ENCODE measurements at regions not wholly inside any gene's neighbourhood (a gene's known extent, or its start where the extent isn't known, plus 50 kb on each side); places are given as distances from the start of the nearest gene placed in this dataset.

GRCh38 chr4:89563431-89563830 lies 255.8 kb upstream of the GPRIN3 start:
- no peak for DNase-seq
- intact Hi-C loops (cut with DNase I, micrococcal nuclease): no loop called here
- no peak for ATAC-seq

DNA sequence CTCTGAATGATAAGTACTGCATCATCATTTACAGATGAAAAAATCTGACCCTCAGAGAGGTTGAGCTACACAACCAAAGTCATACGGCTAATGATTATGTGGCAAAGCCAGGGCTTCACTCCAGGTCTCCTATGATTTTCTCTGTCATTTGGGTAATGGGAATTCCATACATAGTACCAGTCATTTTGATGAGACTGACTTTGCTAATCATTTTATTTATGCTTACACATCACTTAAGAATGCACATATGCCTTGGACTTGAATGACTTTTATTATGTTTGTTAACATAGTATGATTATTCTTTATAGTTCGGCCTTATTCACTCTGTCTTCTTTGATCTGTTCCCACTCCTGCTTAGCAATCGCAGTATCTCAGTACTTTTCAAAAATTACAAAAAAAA lies 255.1 kb upstream of the GPRIN3 start:
- no peak for ATAC-seq
- no peak for DNase-seq
- intact Hi-C loops (cut with DNase I, micrococcal nuclease): no loop called here

GRCh38 chr4:89561048-89561447 lies 253.4 kb upstream of the GPRIN3 start:
- no peak for DNase-seq
- intact Hi-C loops (cut with DNase I, micrococcal nuclease): no loop called here
- ATAC-seq: no peak

- intact Hi-C loops (cut with DNase I, micrococcal nuclease): no loop called here
- DNase-seq (no peak), ATAC-seq (no peak)
Observed at GRCh38 chr4:89558147-89558546, 250.5 kb upstream of the GPRIN3 start.

GRCh38 chr4:89556601-89557305 lies 249.2 kb upstream of the GPRIN3 start:
- intact Hi-C loops (cut with DNase I, micrococcal nuclease): no loop called here
- no peak for DNase-seq
- no peak for ATAC-seq

DNA sequence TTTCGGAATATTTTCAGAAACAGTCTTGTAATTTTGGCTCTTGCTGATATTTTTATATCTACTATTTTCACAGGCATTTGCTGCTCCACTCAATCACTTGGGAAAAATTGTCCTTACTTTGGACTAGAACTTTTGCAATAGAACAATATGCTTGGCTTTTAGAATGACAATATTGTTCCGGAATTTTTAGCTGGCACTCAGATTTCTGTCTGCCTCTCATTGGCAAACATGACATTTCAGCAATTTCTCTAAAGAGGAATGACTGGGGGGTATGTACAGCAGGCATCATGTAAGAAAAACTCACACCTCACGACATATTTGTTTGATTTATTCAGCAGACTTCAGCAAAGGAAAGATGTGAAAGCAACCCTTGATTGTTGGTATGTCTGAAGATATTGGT lies 243.6 kb upstream of the GPRIN3 start:
- intact Hi-C loops (cut with DNase I, micrococcal nuclease): no loop called here
- DNase-seq: no peak
- no peak for ATAC-seq

- ATAC-seq: no peak
- intact Hi-C loops (cut with DNase I, micrococcal nuclease): no loop called here
- DNase-seq: no peak
Observed at GRCh38 chr4:89549907-89550306, 242.3 kb upstream of the GPRIN3 start.

- DNase-seq: no peak
- ATAC-seq: no peak
- intact Hi-C loops (cut with DNase I, micrococcal nuclease): no loop called here
Observed at GRCh38 chr4:89545315-89545714, 237.7 kb upstream of the GPRIN3 start.

GRCh38 chr4:89541998-89542397 lies 234.4 kb upstream of the GPRIN3 start:
- DNase-seq (no peak), ATAC-seq (no peak)
- intact Hi-C loops (cut with DNase I, micrococcal nuclease): no loop called here

- intact Hi-C loops (cut with DNase I, micrococcal nuclease): no loop called here
- no peak for DNase-seq
- no peak for ATAC-seq
Observed at GRCh38 chr4:89539797-89540711, 232.5 kb upstream of the GPRIN3 start.

DNA sequence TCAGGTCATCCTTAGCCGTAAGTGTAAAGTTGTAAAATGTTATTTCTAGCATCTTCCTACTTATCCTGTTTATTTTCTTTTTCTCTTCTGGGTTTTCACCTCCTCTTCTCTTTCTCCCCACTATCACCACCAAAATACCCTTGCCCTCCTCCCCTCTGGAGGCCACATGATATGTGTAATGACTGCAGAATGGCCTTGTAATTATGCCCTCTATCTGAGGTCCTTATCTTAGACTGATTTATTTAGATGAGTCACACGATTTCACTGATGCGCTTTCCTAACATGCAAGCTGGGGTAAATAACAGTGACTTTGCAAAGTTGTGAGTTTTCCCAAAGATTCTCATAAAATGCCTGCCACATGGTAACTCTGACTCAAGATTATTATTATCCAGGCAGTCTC lies 231.8 kb upstream of the GPRIN3 start:
- no peak for ATAC-seq
- intact Hi-C loops (cut with DNase I, micrococcal nuclease): no loop called here
- no peak for DNase-seq

DNA sequence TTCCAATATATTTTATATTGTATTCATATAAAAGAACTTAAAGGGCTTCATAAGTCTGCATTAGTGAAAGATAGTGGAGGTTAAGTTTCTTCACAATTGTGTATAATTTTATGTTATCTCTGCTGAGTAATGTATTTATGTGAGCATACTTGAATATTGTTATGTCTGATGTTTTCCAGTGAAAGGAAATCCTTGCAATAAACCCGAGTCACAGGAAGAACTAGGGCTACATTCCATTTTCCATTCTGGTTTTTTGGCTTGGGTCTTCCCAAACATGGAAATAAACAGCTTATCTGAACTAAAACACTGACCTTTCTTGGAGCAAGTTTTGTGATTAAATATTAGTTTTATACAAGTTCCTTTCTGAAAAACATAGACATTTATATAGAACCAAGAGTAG lies 231.3 kb upstream of the GPRIN3 start:
- ATAC-seq: no peak
- intact Hi-C loops (cut with DNase I, micrococcal nuclease): no loop called here
- DNase-seq: no peak

- ATAC-seq (no peak), DNase-seq (no peak)
- intact Hi-C loops (cut with DNase I, micrococcal nuclease): no loop called here
Observed at GRCh38 chr4:89538171-89538570, 230.6 kb upstream of the GPRIN3 start.

DNA sequence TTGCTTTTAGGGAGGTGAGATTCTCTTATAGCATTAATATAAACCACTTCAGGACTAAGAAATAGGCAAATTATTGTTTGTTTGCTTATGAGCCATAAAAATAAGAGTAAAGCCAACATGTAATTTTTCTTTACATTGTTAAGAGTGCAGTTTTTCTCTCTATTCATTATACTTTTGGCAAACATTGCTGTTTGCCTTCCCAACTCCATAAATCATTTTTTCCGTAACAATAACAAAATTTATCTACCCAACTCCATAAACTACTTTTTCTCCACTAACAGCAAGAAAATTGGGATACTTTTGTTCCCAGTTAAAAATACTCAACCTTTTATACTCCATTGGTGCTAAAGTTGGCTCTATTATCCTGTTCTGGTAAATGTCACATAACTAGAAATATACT lies 229.7 kb upstream of the GPRIN3 start:
- ATAC-seq: no peak
- DNase-seq: no peak
- intact Hi-C loops (cut with DNase I, micrococcal nuclease): no loop called here

GRCh38 chr4:89535251-89535650 lies 227.7 kb upstream of the GPRIN3 start:
- ATAC-seq (no peak), DNase-seq (no peak)
- intact Hi-C loops (cut with DNase I, micrococcal nuclease): no loop called here

DNA sequence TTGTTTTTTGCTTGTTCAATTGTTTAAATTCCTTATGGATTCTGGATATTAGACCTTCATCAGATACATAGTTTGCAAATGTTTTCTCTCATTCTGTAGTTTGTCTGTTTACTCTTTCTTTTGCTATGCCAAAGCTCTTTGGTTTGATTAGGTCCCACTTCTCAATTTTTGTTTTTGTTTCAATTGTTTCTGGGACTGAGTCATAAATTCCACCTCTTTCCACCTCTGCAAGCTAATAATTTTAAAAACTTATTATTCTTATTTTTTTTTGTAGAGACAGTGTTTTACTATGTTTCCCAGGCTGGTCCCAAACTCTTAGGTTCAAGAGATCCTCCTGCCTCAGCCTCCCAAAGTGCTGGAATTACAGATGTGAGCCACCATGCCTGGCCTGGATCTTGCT lies 226.8 kb upstream of the GPRIN3 start:
- DNase-seq (no peak), ATAC-seq (no peak)
- intact Hi-C loops (cut with DNase I, micrococcal nuclease): no loop called here

DNA sequence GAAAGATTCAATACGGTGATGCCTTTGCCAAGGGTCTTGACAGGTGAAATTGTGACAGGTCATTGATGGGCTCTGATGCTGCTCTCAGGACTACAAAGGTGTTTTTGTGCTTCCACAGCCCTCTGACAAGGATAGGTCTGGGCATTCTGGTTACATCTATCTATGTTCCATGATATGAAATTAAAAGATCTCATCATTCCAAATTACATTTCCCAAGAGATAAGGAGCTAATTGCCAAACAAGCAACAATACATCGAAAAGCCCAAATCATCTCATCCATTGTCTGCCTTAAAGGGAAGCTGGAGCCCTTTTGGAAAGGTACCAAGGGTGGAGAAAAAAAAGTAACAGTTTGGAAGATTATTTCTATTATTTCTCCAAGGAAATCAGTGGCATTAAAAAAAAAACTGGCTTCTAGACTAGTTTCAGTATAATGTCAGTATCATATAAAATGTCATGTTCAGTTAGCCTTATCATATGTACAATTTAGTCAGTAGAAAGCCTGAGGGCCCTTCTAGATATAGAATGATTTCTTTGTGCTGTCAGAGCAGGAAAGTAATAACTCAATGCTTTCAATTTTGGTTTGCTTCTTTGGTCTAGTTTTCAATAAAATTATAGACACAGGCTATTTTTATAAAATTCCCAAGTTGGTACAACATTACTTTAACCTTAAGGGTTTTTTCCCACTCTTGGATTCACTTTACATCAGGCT lies 224.5 kb upstream of the GPRIN3 start:
- ATAC-seq: no peak
- DNase-seq: no peak
- intact Hi-C loops (cut with DNase I, micrococcal nuclease): no loop called here

DNA sequence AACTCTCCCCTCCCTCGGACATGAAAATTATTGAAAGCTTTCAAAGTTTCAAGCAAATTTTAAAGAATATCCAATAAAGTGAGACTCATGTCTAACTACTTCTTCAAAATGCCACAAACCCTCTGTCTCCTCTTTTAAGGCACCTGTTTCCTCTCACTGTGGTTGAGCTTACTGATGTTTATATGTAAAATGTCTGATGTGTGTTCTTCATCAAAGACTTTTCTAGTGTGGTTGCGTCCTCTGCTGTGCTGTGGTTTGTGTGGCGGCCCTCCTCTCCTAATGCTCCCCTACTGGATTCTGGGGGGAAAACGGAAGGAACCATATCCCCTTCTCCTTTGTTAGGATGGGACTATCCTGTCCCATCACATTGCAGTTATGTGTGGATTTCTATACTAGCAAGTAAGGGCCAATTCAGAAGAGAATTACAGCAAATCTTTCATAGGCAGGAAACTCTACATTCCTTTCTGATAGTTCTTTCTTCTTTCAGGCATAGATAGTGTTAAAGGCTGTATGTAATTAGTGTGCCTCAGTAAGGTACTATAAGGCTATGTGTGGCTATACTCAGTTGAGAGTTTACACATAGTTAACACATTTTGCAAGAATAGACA lies 221.0 kb upstream of the GPRIN3 start:
- ATAC-seq (no peak), DNase-seq (no peak)
- intact Hi-C loops (cut with DNase I, micrococcal nuclease): no loop called here

- no peak for DNase-seq
- no peak for ATAC-seq
- intact Hi-C loops (cut with DNase I, micrococcal nuclease): no loop called here
Observed at GRCh38 chr4:89521826-89522225, 214.2 kb upstream of the GPRIN3 start.
